CD4-positive, alpha-beta T cell (primary cell): ENCODE measurements at regions not wholly inside any gene's neighbourhood (a gene's known extent, or its start where the extent isn't known, plus 50 kb on each side); places are given as distances from the start of the nearest gene placed in this dataset.

Source experiments
- ATAC-seq: fragments of 200-7000 bp; cut with Tn5 transposase; one replicate; pipeline ENCODE4 v1.10.0; 2022; ENCODE audit warnings: mild to moderate bottlenecking; ENCODE audit not compliant: poor library complexity
- CTCF ChIA-PET: fragments of 350-600 bp; sonication (Branson Sonifier 250); formaldehyde crosslinking; loops from one replicate; lab custom pipeline; 2021; ENCODE audit warnings: antibody characterized with exemption, inconsistent platforms; lab: Charles Lee
- POLR2A ChIA-PET: fragments of 350-600 bp; sonication (Branson Sonifier 250); formaldehyde crosslinking; loops from one replicate; lab custom pipeline; 2021; ENCODE audit warnings: antibody characterized with exemption, inconsistent platforms; lab: Charles Lee
- DNase-seq, 14 experiments: peaks; one replicate each; pipeline ENCODE4 v3.0.0-alpha.2; 2013 to 2020; ENCODE audit warnings: mixed read lengths in 2 of 14
- H3K27ac ChIP-seq, 2 donors: one replicate each; pipeline versions ENCODE4 v1.5.1 to v1.7.0; 2013; ENCODE audit warnings: low read length in 2 of 2, low read depth in 1 of 2, mild to moderate bottlenecking in 1 of 2
- H3K27me3 ChIP-seq, 2 experiments: 1 replicate in 1 of 2; 2 replicates in 1 of 2; pipeline versions ENCODE4 v1.6.1 to v1.7.0; 2013; ENCODE audit warnings: low read length in 2 of 2, control low read depth in 1 of 2, mild to moderate bottlenecking in 1 of 2, moderate library complexity in 1 of 2; ENCODE audit not compliant: insufficient read depth in 2 of 2, control insufficient read depth in 1 of 2
- H3K36me3 ChIP-seq: one replicate; pipeline ENCODE4 v1.6.1; 2013; ENCODE audit warnings: low read length, control low read depth; ENCODE audit not compliant: insufficient read depth
- H3K4me1 ChIP-seq: one replicate; pipeline ENCODE4 v1.6.1; 2013; ENCODE audit warnings: low read length, control low read depth; ENCODE audit not compliant: insufficient read depth
- H3K4me3 ChIP-seq: one replicate; pipeline ENCODE4 v1.5.1; 2013; ENCODE audit warnings: mild to moderate bottlenecking, low read length, moderate library complexity
- H3K9me3 ChIP-seq, 2 experiments: 1 replicate in 1 of 2; 2 replicates in 1 of 2; pipeline versions ENCODE4 v1.6.1 to v1.7.0; 2013; ENCODE audit warnings: low read length in 2 of 2, mild to moderate bottlenecking in 2 of 2, control low read depth in 1 of 2, moderate library complexity in 1 of 2; ENCODE audit not compliant: control insufficient read depth in 1 of 2, insufficient read depth in 1 of 2
- H3K27ac Mint-ChIP-seq: one replicate; pipeline ENCODE4 v1.8.0; 2020; ENCODE audit warnings: mixed read lengths
- H3K27me3 Mint-ChIP-seq: one replicate; pipeline ENCODE4 v1.8.0; 2021; ENCODE audit warnings: mixed read lengths
- H3K36me3 Mint-ChIP-seq: one replicate; pipeline ENCODE4 v1.8.0; 2021; ENCODE audit warnings: low read depth, mixed read lengths
- H3K4me1 Mint-ChIP-seq: one replicate; pipeline ENCODE4 v1.8.0; 2021; ENCODE audit warnings: low read depth, mixed read lengths
- H3K4me3 Mint-ChIP-seq: one replicate; pipeline ENCODE4 v1.8.0; 2020; ENCODE audit warnings: mild to moderate bottlenecking, mixed read lengths
- H3K9me3 Mint-ChIP-seq: one replicate; pipeline ENCODE4 v1.8.0; 2020; ENCODE audit warnings: mixed read lengths
- CTCF ChIP-seq: fragments of 200-600 bp; IDR thresholded peaks from one replicate; pipeline ENCODE4 v1.8.0; 2022; ENCODE audit warnings: antibody characterized with exemption, mild to moderate bottlenecking
- intact Hi-C, 2 experiments: fragments of 100-400 bp; cut with DNase I in 1 of 2; cut with micrococcal nuclease in 1 of 2; formaldehyde crosslinking; loops; one replicate each; pipeline versions ENCODE4 v1.15.1 to v1.9.0; 2023 to 2025; cut with DNase I, micrococcal nuclease

DNA sequence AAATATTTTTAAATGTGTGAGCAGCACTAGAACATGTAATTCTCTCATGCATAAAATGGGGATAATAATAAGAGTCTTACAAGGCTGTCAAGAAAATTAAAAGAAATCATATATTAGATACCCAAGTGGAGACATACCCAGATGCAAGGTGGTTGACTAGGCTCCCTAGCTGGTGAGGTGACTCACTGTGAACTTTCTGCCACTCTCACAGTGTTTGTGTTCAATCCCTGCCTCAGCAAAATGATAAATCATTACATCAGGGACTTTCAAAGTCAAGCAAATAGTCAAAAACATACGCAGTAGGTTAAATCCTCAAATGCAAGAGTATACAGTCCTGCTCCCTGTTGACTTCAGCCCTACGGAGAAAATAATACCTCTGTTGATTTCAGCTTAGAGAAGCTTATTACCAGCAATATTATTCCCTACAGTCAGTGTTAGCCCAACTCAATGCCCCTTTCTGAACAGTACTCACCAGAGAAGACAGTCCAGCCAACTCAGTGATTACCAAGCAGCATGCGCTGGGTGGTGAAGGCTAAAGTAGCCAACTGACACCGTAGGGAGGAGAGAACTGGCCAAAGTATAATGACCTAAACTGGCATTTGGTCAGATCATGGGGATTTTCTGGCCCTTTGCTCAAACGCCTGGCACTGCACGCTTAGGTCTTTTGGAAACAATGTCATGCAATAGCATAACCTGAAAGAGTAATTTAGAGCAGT, 73.1 kb upstream of the BARX2 start:
- ATAC-seq (no peak), DNase-seq (no peak)
- POLR2A ChIA-PET, result no interaction called here

GRCh38 chr11:129300099-129300498, 75.5 kb upstream of the BARX2 start:
- Mint-ChIP-seq H3K4me3 (no peak overlapping the region), H3K36me3 (no peaks in the 10 kb centered on the region), H3K9me3 (no peaks in the 10 kb centered on the region), H3K4me1 (no peaks in the 10 kb centered on the region), H3K27me3 (peaks cover 10% of the 10 kb centered on the region), H3K27ac (no peak overlapping the region)
- intact Hi-C loops, result no loop called here
- ATAC-seq (no peak), DNase-seq (no peak)
- Histone ChIP-seq H3K9me3 (no peaks in the 10 kb centered on the region), H3K36me3 (no peaks in the 10 kb centered on the region), H3K27me3 (no peaks in the 10 kb centered on the region), H3K27ac (no peak overlapping the region), H3K4me3 (no peak overlapping the region), H3K4me1 (no peaks in the 10 kb centered on the region)
- ChIA-PET CTCF (no interaction called here), POLR2A (no interaction called here)
- TF ChIP-seq CTCF, result no peak

More for the DNA sequence above, 73.1 kb upstream of the BARX2 start:
- H3K4me1 ChIP-seq, result no peaks in the 10 kb centered on the region
- H3K36me3 ChIP-seq, result no peaks in the 10 kb centered on the region
- H3K9me3 ChIP-seq, result no peaks in the 10 kb centered on the region
- Mint-ChIP-seq H3K36me3 (no peaks in the 10 kb centered on the region), H3K9me3 (no peaks in the 10 kb centered on the region), H3K27ac (no peak overlapping the region), H3K27me3 (peaks cover 5% of the 10 kb centered on the region), H3K4me3 (no peak overlapping the region), H3K4me1 (no peaks in the 10 kb centered on the region)
- H3K4me3 ChIP-seq, result no peak overlapping the region
- no peak for TF ChIP-seq CTCF
- H3K27me3 ChIP-seq, result no peaks in the 10 kb centered on the region
- CTCF ChIA-PET, result no interaction called here
- H3K27ac ChIP-seq, result no peak overlapping the region
- intact Hi-C loops, result no loop called here

DNA sequence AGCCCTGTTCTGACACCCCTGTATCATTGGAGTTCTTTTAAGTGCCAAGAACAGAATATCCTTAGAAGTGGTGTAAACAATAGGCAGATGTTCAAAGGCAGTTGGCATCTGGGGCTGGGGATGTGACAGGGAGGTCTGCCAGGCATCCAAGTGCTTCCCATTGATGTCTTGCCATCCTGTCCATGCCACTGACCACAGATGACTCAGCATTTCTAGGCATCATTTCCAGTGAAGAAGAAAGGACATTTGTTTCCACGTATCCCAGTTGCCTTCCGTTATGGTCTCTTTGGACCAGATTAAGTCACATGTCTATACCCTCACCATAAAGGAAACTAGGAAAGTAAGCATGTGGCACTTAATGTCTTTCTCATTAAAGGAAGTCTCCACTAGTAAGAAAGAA, 76.7 kb upstream of the BARX2 start:
- DNase-seq (no peak), ATAC-seq (no peak)
- Histone ChIP-seq H3K27ac (no peak overlapping the region), H3K4me1 (no peaks in the 10 kb centered on the region), H3K4me3 (no peak overlapping the region), H3K27me3 (no peaks in the 10 kb centered on the region), H3K9me3 (no peaks in the 10 kb centered on the region), H3K36me3 (no peaks in the 10 kb centered on the region)
- H3K9me3 Mint-ChIP-seq, result no peaks in the 10 kb centered on the region
- no peaks in the 10 kb centered on the region for H3K36me3 Mint-ChIP-seq
- H3K4me1 Mint-ChIP-seq, result no peaks in the 10 kb centered on the region
- TF ChIP-seq CTCF, result no peak
- no peak overlapping the region for H3K4me3 Mint-ChIP-seq
- intact Hi-C loops, result no loop called here
- POLR2A ChIA-PET, result no interaction called here
- CTCF ChIA-PET, result no interaction called here
- no peak overlapping the region for H3K27ac Mint-ChIP-seq
- peaks cover 10% of the 10 kb centered on the region for H3K27me3 Mint-ChIP-seq
